Activated CD8-positive, alpha-beta T cell treated with anti-CD3 and anti-CD28 coated beads for 36 hours (primary cell): ENCODE measurements at regions not wholly inside any gene's neighbourhood (a gene's known extent, or its start where the extent isn't known, plus 50 kb on each side); places are given as distances from the start of the nearest gene placed in this dataset.

Source experiments
- ATAC-seq: fragments of 200-7000 bp; cut with Tn5 transposase; one replicate; pipeline ENCODE4 v1.10.0; 2021; ENCODE audit warnings: mild to moderate bottlenecking, moderate library complexity
- CTCF ChIA-PET: fragments of 350-600 bp; sonication (Branson Sonifier 250); formaldehyde crosslinking; loops from one replicate; lab custom pipeline; 2021; ENCODE audit warnings: antibody characterized with exemption; lab: Charles Lee
- POLR2A ChIA-PET: fragments of 350-600 bp; sonication (Branson Sonifier 250); formaldehyde crosslinking; loops from one replicate; lab custom pipeline; 2021; ENCODE audit warnings: antibody characterized with exemption; lab: Charles Lee
- DNase-seq: peaks from one replicate; pipeline ENCODE4 v3.0.0-alpha.2; 2020
- H3K27ac Mint-ChIP-seq: one replicate; pipeline ENCODE4 v1.8.0; 2021; ENCODE audit warnings: mild to moderate bottlenecking, mixed read lengths
- H3K27me3 Mint-ChIP-seq: one replicate; pipeline ENCODE4 v1.8.0; 2021; ENCODE audit warnings: mixed read lengths
- H3K36me3 Mint-ChIP-seq: one replicate; pipeline ENCODE4 v1.8.0; 2021; ENCODE audit warnings: low read depth, mixed read lengths
- H3K4me1 Mint-ChIP-seq: one replicate; pipeline ENCODE4 v1.8.0; 2021; ENCODE audit warnings: low read depth, mixed read lengths
- H3K4me3 Mint-ChIP-seq: one replicate; pipeline ENCODE4 v1.8.0; 2021; ENCODE audit warnings: mild to moderate bottlenecking, moderate library complexity, mixed read lengths
- H3K9me3 Mint-ChIP-seq: one replicate; pipeline ENCODE4 v1.8.0; 2021; ENCODE audit warnings: mixed read lengths
- intact Hi-C: fragments of 100-400 bp; cut with micrococcal nuclease; formaldehyde crosslinking; loops from one replicate; pipeline ENCODE4 v1.10.0; 2022
- TF ChIP-seq, protein P1 (sequence below): fragments of 200-600 bp; IDR thresholded peaks from one replicate; pipeline ENCODE4 v1.8.0; 2022; ENCODE audit warnings: antibody characterized with exemption, mild to moderate bottlenecking

DNA sequence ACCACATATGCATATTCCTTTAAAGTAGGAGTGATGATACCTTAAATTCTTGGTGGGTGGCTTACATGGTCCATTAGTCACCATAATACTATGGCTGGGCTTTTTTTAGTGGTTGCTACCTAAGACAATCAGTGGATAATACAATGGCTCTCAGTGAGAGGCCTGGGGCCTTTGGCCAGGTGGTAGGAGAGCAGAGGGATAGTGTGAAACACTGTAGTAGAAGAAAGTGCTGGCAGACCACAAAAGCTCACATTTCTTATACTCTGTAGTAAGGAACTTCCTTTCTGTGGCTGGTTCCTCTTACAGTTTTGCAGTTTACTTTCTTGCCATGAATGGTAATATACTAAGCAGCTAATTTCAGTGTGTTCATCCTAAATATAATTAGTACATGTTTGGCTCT lies 583.5 kb downstream of the XIRP2 start:
- CTCF ChIA-PET, result no interaction called here
- no peak for ATAC-seq

DNA sequence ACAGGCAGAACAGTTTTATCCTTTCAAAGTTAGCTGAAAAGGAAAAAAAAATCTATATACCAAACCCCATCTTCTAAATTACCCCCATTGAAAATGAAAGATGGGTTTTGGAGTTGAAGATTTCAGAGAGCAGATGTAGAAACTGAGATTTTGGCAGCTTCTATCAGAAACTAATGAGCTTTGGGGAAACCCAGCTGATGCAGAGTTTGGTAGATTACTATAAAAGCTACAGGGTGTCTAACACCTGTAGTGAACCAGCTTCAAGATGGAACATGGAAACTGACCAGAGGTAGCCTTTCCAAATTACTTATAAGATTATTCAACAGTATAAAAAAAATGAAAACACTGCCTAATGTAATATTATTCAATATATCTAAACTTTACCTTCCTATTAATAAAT lies 583.1 kb downstream of the XIRP2 start:
- DNase-seq, result no peak
- intact Hi-C loops, result no loop called here
- ATAC-seq, result no peak
- no peak overlapping the region for H3K27ac Mint-ChIP-seq
- CTCF ChIA-PET, result interaction anchor here (0.7 kb wide), 1 partner anchor 188 kb away, joined by 3 read pairs; no protein-coding TSS in a partner anchor
- H3K4me1 Mint-ChIP-seq, result no peaks in the 10 kb centered on the region
- no peaks in the 10 kb centered on the region for H3K9me3 Mint-ChIP-seq
- POLR2A ChIA-PET, result no interaction called here
- H3K36me3 Mint-ChIP-seq, result no peaks in the 10 kb centered on the region
- H3K4me3 Mint-ChIP-seq, result no peak overlapping the region
- TF ChIP-seq, protein P1, sequence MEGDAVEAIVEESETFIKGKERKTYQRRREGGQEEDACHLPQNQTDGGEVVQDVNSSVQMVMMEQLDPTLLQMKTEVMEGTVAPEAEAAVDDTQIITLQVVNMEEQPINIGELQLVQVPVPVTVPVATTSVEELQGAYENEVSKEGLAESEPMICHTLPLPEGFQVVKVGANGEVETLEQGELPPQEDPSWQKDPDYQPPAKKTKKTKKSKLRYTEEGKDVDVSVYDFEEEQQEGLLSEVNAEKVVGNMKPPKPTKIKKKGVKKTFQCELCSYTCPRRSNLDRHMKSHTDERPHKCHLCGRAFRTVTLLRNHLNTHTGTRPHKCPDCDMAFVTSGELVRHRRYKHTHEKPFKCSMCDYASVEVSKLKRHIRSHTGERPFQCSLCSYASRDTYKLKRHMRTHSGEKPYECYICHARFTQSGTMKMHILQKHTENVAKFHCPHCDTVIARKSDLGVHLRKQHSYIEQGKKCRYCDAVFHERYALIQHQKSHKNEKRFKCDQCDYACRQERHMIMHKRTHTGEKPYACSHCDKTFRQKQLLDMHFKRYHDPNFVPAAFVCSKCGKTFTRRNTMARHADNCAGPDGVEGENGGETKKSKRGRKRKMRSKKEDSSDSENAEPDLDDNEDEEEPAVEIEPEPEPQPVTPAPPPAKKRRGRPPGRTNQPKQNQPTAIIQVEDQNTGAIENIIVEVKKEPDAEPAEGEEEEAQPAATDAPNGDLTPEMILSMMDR, result no peak
- H3K27me3 Mint-ChIP-seq, result no peaks in the 10 kb centered on the region

More for the DNA sequence above, 583.5 kb downstream of the XIRP2 start:
- no peaks in the 10 kb centered on the region for H3K9me3 Mint-ChIP-seq
- intact Hi-C loops, result no loop called here
- no peaks in the 10 kb centered on the region for H3K36me3 Mint-ChIP-seq
- no peaks in the 10 kb centered on the region for H3K4me1 Mint-ChIP-seq
- POLR2A ChIA-PET, result no interaction called here
- no peak overlapping the region for H3K4me3 Mint-ChIP-seq
- no peak overlapping the region for H3K27ac Mint-ChIP-seq
- TF ChIP-seq, protein P1, result no peak
- DNase-seq, result no peak
- H3K27me3 Mint-ChIP-seq, result no peaks in the 10 kb centered on the region

DNA sequence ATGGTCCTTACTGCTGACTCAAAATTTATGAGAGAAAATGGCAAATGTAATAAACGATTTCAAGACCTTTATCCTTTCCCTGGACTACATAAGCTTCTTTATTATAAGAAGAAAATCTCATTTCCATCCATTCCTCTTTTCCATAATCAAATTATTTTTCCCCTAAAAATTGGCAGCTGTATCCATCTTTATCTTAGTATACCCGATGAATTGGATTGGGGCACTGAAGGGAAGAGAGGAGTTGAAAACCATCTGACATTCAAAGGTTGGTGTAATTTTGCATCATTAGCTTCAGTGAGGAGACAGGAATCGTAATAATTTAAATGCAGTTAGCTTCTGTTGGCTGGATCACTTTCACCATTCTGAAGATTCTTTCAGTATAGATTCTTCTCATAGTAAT lies 574.1 kb downstream of the XIRP2 start:
- ChIA-PET CTCF (no interaction called here), POLR2A (no interaction called here)
- DNase-seq (no peak), ATAC-seq (no peak)
- no peaks in the 10 kb centered on the region for H3K4me1 Mint-ChIP-seq
- peaks cover 14% of the 10 kb centered on the region for H3K9me3 Mint-ChIP-seq
- no peak overlapping the region for H3K27ac Mint-ChIP-seq
- intact Hi-C loops, result no loop called here
- TF ChIP-seq, protein P1, result no peak
- H3K36me3 Mint-ChIP-seq, result no peaks in the 10 kb centered on the region
- no peak overlapping the region for H3K4me3 Mint-ChIP-seq
- H3K27me3 Mint-ChIP-seq, result no peaks in the 10 kb centered on the region

DNA sequence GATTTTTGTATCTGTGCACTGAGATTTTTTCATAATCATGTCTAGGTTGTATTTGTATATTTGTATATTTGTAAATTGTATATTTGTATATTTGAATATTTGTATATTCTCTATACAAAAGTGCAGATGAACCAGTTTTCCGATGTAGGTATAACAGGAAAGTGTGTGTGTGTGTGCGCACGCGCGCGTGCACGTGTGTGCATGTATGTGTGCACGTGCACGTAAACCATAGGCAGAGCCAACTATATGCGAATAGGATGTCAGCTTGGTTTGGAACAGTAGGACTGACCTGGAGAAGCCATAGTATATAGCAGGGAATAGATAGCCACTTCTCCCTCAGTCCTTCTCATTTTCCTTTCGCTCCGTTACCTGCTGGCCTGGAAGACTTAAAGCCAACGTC lies 565.8 kb downstream of the XIRP2 start:
- no peak for DNase-seq
- Mint-ChIP-seq H3K36me3 (no peaks in the 10 kb centered on the region), H3K9me3 (peaks cover 26% of the 10 kb centered on the region), H3K4me1 (no peaks in the 10 kb centered on the region), H3K4me3 (no peak overlapping the region), H3K27ac (no peak overlapping the region), H3K27me3 (no peaks in the 10 kb centered on the region)
- intact Hi-C loops, result no loop called here
- ChIA-PET CTCF (no interaction called here), POLR2A (no interaction called here)
- TF ChIP-seq, protein P1, result no peak
- no peak for ATAC-seq

DNA sequence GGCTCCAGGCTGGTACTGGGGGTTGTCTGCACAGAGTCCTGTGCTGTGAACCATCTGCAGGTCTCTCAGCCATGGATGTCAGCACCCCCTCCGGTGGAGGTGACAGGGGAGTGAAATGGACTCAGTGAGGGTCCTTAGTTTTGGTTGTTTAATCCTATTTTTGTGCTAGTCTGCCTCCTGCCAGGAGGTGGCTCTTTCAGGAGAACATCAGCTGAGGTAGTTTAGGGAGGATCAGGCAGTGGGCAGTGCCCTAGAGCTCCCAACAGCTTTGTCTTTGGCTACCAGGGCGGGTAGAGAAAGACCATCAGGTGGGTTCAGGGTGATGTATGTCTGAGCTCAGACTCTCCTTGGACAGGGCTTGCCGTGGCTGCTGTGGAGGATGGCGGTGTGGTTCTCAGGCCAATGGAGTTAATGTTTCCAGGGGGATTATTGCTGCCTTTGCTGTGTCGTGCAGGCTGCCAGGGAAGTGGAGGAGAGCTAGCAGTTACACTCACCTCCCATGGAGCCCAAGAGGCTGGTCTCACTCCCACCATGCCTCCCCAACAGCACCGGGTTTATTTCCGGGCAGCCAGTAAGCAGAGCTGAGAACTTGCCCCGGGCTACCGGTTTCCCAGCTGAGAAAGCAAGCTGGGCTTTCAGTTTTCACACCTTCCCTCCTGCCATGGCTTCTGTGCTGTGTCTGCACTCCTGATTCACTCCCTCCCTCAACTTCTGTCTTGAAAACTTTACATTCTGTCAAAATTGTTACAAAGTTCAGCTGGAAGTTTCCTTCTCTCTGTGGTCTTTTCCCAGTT lies 563.4 kb downstream of the XIRP2 start:
- CTCF ChIA-PET, result interaction anchor here (1.0 kb wide), 1 partner anchor 33 kb away, joined by 3 read pairs; no protein-coding TSS in a partner anchor
- Mint-ChIP-seq H3K4me1 (no peaks in the 10 kb centered on the region), H3K27me3 (no peaks in the 10 kb centered on the region), H3K4me3 (no peak overlapping the region), H3K27ac (no peak overlapping the region), H3K36me3 (no peaks in the 10 kb centered on the region), H3K9me3 (peaks cover 25% of the 10 kb centered on the region)
- DNase-seq (no peak), ATAC-seq (no peak)
- TF ChIP-seq, protein P1, result no peak
- POLR2A ChIA-PET, result no interaction called here
- intact Hi-C loops, result no loop called here
